AML-193 (cell line): ENCODE measurements at regions not wholly inside any gene's neighbourhood (a gene's known extent, or its start where the extent isn't known, plus 50 kb on each side); places are given as distances from the start of the nearest gene placed in this dataset.
A peak's percentile ranks its signal among the peaks of the same experiment; 100 is the strongest.
"Not testable (repeated sequence)": the region's sequence is repeated elsewhere in the genome, so short reads cannot be mapped to it uniquely, and the experiment has no call there.

Experiments
- DNase-seq, 2 experiments: peaks; one replicate each; lab custom pipeline; 2025; lab: John Stamatoyannopoulos, UW

DNA sequence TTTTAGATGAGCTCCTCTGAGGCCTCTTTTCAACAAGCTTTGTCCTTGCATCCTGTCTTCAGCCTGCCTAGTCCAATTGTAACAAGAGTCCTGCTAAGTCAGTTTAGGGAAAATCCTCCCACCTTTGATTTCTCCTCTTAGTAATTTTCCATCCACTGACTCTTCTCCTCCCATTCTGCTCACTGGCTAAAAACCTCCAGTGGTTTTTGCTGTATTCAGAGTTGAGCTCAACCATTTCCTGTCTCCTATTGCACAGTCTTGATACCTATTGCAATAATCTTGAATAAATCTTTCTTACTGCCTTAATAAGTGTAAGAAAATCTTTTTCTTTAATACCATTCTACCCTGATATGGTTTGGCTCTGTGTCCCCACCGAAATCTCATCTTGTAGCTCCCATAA lies 117.8 kb upstream of the ENPP6 start:
- no peak for DNase-seq

GRCh38 chr4:184333446-184333845 lies 115.8 kb upstream of the ENPP6 start:
- not testable (repeated sequence) for DNase-seq

DNA sequence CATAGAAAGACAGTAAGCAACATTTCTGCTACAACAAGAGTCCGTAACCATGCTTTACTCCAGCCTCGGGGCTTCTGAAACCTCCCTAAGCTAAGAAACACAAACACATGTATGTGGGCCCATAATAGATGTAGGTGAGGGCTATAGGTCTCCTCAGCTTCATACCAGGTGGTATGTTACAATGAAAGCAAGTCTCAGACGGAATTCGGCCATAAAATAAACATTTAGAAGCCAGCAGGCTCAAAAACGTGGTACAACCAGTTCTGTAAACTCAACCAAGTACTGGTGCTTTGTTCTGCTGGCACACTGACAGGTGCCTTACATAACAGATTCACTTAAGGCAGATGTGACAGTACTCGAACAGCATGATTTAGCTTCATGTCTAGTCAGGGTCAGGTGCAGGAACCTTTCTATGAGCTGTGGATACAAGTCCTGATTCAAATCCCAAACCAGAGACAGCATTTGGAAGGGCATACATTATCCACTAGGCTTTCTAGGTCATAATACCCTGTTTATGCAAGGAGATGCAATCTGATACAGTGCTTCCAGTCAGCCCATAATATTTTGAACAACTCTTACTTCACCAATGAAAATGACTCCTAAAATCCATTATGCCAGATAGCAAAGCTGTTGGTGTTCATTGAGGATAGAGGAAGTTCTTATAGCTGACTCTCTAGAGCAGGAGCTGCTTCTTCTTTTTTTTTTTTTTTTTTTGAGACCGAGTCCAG lies 113.8 kb upstream of the ENPP6 start:
- peak; percentile 69 to 72 for DNase-seq

DNA sequence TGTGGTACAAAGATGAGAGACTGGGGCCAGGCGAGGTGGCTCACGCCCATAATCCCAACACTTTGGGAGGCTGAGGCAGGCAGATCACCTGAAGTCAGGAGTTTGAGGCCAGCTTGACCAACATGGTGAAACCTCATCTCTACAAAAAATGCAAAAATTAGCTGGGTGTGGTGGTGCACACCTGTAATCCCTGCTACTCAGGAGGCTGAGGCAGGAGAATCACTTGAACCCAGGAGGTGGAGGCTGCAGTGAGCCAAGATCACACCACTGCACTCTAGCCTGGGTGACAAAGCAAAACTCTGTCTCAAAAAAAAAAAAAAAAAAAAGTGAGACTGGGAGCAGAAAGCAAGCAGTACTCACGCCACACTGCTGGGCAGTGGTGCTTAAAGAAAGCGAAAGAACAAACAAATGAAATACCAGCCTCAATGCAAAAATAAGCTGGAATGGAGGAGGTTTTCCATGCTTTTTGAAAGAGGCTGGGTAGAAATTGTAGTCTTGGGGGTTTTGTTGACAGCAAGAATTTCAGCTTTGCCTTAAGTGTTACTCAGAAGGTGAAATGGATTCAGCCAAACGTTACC lies 112.9 kb upstream of the ENPP6 start:
- not testable (repeated sequence) for DNase-seq

- no peak for DNase-seq
Observed at GRCh38 chr4:184329659-184330400, 112.2 kb upstream of the ENPP6 start.

GRCh38 chr4:184329235-184329634 lies 111.6 kb upstream of the ENPP6 start:
- no peak for DNase-seq

GRCh38 chr4:184328022-184328736 lies 110.5 kb upstream of the ENPP6 start:
- DNase-seq: peak in 1 of 2 experiments; percentile 11

DNA sequence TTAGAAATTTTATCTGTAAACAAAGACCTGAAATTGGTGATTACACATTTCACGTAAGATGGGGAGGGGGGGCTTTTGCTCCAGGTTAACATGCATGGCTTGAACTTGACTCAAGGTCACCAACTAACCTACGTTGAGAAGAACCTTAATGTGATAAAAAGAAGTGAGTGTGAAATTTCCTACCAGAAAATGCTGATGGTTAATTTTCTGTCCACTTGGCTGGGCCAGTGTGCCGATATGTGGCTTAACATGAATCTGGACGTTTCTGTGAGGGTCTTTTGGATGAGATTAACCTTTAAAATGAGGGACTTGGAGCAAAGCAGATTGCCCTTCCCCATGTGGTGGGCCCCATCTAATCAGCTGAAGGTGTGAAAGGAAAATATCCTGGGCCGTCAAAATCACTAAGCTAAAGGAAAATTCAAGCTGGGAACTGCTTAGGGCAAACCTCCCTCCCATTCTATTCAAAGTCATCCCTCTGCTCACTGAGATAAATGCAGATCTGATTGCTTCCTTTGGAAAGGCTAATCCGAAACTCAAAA lies 107.3 kb upstream of the ENPP6 start:
- DNase-seq: no peak

GRCh38 chr4:184322328-184323025 lies 104.8 kb upstream of the ENPP6 start:
- DNase-seq: no peak

DNA sequence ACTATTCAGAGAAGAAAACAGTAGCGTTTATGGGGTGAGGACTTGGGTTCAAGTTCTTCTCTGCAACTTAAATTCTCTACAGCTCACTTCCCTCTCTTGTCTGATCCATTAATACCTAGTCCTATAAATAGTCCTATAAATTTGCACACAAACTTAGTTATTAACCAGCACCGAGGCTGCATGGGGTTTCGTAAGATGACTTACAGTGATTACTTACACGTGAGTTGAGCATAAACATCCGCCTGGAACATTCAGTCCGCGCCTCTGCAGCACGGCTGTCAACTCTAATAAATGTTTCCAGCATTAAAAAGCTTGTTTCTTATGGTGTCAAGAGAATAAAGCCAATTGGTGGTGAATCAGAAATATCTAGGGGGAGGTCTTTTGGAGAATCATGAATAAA lies 103.0 kb upstream of the ENPP6 start:
- no peak for DNase-seq

GRCh38 chr4:184318852-184319251 lies 101.2 kb upstream of the ENPP6 start:
- no peak for DNase-seq

GRCh38 chr4:184317234-184317918 lies 99.7 kb upstream of the ENPP6 start:
- DNase-seq: no peak

- DNase-seq: no peak
Observed at GRCh38 chr4:184316821-184317220, 99.1 kb upstream of the ENPP6 start.

- no peak for DNase-seq
Observed at GRCh38 chr4:184315675-184316359, 98.1 kb upstream of the ENPP6 start.

DNA sequence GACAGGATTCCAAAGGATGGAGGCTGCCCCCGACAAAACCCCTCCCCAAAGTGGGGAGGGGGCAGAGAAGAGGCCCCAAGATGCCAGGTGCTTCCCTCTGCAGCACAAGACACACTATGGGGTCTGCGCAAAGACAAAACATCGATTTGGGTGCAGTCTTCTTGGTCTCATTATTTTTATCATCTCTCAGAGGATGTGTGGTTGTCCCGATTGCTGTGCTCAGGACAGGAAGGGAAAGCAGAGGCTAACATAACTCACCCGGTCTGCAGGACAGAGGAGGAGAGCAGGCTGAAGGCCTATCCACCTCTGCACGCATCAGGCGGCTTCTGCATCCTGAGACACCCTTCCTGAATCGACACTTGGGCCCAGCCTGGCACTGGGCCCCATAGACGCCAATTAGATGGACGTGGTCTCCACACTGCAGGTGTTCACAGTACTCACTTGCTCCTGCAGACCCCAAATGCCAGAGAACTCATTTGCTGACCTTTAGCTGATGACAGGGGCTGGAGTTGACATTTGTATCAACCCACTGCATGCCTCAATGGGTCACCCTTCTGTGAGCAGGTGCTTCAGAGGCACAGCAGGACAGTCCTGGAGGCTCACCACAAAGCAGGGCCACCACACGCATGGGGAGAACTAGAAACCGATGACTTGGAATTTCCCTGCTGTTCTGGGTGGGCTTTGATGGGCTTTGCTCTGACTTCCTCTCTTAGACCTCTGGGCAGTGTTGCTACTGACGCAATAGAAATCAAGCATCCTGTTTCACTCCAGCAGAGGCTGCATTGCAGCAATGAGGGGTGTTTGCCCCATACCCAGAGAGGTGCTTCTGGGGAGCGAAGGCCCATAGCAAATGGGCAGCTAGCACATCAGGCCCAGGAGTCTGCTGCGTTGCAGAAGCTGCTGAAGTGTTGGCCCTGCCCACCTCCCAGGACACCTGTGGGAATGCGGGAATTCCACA lies 96.3 kb upstream of the ENPP6 start:
- peak; percentile 72 to 76 for DNase-seq

- no peak for DNase-seq
Observed at GRCh38 chr4:184313058-184313581, 95.4 kb upstream of the ENPP6 start.

GRCh38 chr4:184312126-184312525 lies 94.5 kb upstream of the ENPP6 start:
- DNase-seq: no peak

DNA sequence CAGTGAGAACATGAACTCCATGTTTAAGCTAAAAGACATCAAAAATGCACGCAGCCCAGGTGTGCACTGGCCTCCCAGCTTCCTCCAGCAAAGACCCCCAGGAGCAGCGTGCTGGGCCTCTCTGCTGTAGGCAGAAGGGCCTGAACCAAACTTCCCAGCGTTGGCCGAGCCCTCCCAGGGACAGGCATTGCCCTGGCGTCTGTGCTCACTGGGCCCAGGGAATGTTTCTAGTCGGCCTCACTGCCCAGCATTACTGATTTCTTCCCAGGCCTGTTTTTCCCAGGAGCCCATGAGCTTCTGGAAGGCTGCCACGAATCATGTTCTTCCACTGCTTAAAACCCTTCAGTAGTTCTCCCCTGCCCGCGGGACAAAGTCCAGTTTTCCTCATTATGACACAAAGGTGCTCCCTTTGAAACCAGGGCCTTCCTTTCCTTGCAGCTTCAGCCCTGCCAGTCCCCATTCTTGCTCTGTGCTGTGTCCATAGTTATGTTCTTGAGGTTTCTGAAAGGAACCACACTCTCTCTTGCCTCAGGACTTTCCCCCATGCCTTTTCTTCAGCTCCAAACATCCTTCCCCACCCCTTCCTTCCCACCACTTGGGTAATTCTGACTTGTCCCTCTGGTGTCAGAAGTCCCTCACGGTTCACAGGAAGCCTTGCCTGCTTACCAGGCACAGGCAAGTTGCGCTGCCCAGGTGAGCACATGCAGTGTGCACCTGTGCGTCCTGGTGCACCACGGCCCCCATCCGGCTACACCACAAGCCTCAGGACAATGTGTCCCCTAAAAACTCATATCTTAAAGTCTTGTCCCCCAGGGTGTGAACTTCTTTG lies 93.4 kb upstream of the ENPP6 start:
- no peak for DNase-seq
